HAP-1 (cell line): ENCODE measurements at regions not wholly inside any gene's neighbourhood (a gene's known extent, or its start where the extent isn't known, plus 50 kb on each side); places are given as distances from the start of the nearest gene placed in this dataset.

ENCODE experiments used
- DNase-seq, 2 experiments: peaks; one replicate each; pipeline ENCODE4 v3.0.0-alpha.2; 2016 to 2020; ENCODE audit warnings: low spot score in 2 of 2
- H3K27me3 ChIP-seq: fragments of 250-450 bp; sonication (Bioruptor Pico); 2 replicates; pipeline ENCODE4 v1.5.1; 2020; ENCODE audit warnings: low read depth, mild to moderate bottlenecking, moderate library complexity
- H3K36me3 ChIP-seq: fragments of 250-450 bp; sonication (Bioruptor Pico); replicated peaks from 2 replicates; pipeline ENCODE4 v1.5.1; 2020; ENCODE audit warnings: mild to moderate bottlenecking
- H3K4me1 ChIP-seq: fragments of 250-450 bp; sonication (Bioruptor Pico); 2 replicates; pipeline ENCODE4 v1.5.1; 2020; ENCODE audit warnings: mild to moderate bottlenecking
- H3K4me3 ChIP-seq: fragments of 250-450 bp; sonication (Bioruptor Pico); 2 replicates; pipeline ENCODE4 v1.5.1; 2020; ENCODE audit warnings: mild to moderate bottlenecking, moderate library complexity
- H3K9me3 ChIP-seq: fragments of 250-450 bp; sonication (Bioruptor Pico); 2 replicates; pipeline ENCODE4 v1.5.1; 2020; ENCODE audit warnings: mild to moderate bottlenecking, moderate library complexity
- in situ Hi-C: fragments of 300-500 bp; cut with MboI; formaldehyde crosslinking; loops from 3 replicates; pipeline ENCODE4 v1.14.3; 2020; ENCODE audit warnings: low sequenced_read_pairs, inconsistent platforms, mixed read lengths

- H3K9me3 ChIP-seq, result no peaks in the 10 kb centered on the region
- no peaks in the 10 kb centered on the region for H3K4me1 ChIP-seq
- no peaks in the 10 kb centered on the region; the same call in 1 of the 2 replicates for H3K27me3 ChIP-seq
- H3K36me3 ChIP-seq, result no peaks in the 10 kb centered on the region
- no peak for DNase-seq
- H3K4me3 ChIP-seq, result no peak overlapping the region
- in situ Hi-C loops, result no loop called here
Measured at GRCh38 chr10:121281576-121281975, 316.7 kb downstream of the FGFR2 start.

DNA sequence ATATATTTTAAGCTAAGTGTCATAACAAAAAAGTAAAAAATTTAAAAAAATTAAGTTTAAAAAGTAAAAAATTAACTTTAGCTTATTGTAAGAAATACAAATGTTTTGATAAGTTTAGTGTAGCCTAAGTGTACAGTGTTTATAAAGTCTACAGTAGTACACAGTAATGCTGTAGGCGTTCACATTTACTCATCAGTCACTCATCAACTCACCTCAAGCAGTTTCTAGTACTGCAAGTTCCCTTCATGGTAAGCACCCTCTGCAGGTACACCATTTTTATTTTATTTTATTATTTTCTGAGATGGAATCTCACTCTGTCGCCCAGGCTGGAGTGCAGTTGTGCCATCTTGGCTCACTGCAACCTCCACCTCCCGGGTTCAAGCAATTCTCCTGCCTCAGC lies 316.0 kb downstream of the FGFR2 start:
- no peaks in the 10 kb centered on the region for H3K36me3 ChIP-seq
- no peaks in the 10 kb centered on the region for H3K9me3 ChIP-seq
- no peak overlapping the region for H3K4me3 ChIP-seq
- no peaks in the 10 kb centered on the region for H3K4me1 ChIP-seq
- in situ Hi-C loops, result no loop called here
- no peak for DNase-seq
- H3K27me3 ChIP-seq, result no peaks in the 10 kb centered on the region

DNA sequence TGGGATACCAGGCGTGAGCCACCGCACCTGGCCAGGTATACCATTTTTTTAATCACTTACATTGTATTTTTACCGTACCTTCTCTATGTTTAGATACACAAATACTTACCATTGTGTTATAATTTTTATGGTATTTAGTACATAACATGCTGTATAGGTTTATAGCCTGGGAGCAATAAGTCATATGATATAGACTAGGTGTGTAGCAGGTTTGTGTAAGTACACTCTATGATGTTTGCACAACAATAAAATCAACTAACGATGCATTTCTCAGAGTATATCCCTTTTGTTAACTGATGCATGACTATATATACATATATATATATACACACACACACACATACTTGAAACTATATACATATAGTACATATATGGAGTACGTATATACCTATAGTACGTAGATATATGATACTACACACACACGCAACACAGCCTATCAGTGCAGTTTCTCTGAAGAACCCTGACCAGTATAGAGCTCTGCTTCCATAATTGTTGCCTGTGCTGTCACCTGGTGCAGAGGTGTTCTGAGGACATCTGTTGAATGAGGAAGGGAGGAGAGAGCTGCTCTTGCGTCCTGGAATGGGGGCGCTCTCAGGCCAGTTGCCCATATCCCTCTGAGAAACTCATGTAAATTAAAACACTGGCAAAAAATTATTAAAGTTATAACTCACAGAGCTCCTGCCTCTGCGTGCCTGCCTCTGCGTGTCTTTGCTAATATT lies 315.3 kb downstream of the FGFR2 start:
- Histone ChIP-seq H3K36me3 (no peaks in the 10 kb centered on the region), H3K9me3 (no peaks in the 10 kb centered on the region), H3K4me3 (no peak overlapping the region), H3K4me1 (no peaks in the 10 kb centered on the region; the same call in 1 of the 2 replicates), H3K27me3 (no peaks in the 10 kb centered on the region)
- DNase-seq, result no peak
- in situ Hi-C loops, result no loop called here

GRCh38 chr10:121284936-121285335 lies 313.3 kb downstream of the FGFR2 start:
- in situ Hi-C loops, result no loop called here
- no peak for DNase-seq

DNA sequence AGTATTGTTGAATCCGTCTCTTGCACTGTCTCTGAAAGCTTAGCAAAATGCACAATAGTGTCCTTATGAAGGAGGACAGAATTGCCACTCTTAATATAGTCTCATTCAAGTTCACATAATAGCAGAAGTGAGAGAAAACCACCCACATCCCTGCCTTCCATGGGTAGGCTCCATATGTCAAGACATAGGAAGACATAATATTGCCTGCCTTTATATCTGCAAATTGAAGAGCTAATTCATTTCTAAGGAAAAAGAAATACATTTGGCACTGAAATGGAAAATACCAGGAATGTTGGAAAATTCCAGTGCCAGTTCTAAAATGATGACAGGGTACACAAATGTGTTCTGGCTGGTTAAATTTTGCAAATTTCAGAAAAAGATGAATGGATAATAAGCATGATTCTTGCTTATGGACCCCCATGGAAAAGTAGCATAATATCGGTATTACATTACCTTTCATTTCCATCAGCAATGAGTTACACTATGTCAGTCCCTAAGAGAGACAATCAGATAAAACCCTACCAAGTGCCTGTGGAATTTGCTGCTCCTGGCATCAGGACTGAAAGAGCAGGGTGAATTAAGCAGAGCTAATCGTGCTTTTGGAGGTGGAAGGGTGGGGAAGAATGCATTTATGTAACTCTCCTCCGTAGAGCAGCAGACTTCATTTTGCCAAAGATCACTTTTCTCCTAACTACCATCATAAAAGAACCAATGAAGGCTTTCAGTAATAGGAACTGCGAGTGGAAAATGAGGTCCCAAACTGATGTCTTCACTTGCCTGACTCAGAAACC lies 312.6 kb downstream of the FGFR2 start:
- Histone ChIP-seq H3K4me1 (peaks cover 14% of the 10 kb centered on the region), H3K36me3 (no peaks in the 10 kb centered on the region), H3K4me3 (no peak overlapping the region), H3K27me3 (no peaks in the 10 kb centered on the region), H3K9me3 (no peaks in the 10 kb centered on the region)
- in situ Hi-C loops, result no loop called here
- no peak for DNase-seq

More at GRCh38 chr10:121284936-121285335, 313.3 kb downstream of the FGFR2 start:
- peaks cover 14% of the 10 kb centered on the region for H3K4me1 ChIP-seq
- H3K4me3 ChIP-seq, result no peak overlapping the region
- no peaks in the 10 kb centered on the region for H3K36me3 ChIP-seq
- H3K9me3 ChIP-seq, result no peaks in the 10 kb centered on the region
- H3K27me3 ChIP-seq, result no peaks in the 10 kb centered on the region

DNA sequence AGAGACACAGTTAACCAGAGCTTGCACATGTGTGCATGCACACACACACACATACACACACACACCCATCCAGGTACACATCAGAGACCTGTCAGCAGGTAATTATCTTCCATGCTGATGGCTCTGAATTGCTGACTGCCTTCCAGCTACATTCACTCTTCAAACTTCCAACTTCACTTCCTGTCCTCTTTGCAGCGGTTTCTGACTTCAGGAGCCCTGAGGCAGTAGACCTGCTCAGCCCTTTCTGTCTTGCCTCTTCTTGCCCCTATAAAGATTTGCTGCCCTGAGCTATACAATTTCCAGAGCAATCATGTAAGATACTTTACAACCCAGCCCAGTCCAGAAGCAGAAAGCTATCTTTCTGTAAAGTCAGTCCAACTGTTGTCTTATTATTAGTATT lies 310.2 kb downstream of the FGFR2 start:
- no peak for DNase-seq
- in situ Hi-C loops, result no loop called here

GRCh38 chr10:121288864-121289661 lies 309.2 kb downstream of the FGFR2 start:
- no peaks in the 10 kb centered on the region for H3K36me3 ChIP-seq
- H3K4me1 ChIP-seq, result peaks cover 14% of the 10 kb centered on the region
- peak; percentile 18 to 86 for DNase-seq
- no peaks in the 10 kb centered on the region for H3K9me3 ChIP-seq
- H3K27me3 ChIP-seq, result no peaks in the 10 kb centered on the region
- in situ Hi-C loops, result no loop called here
- no peak overlapping the region for H3K4me3 ChIP-seq

More for the DNA sequence above, 310.2 kb downstream of the FGFR2 start:
- Histone ChIP-seq H3K9me3 (no peaks in the 10 kb centered on the region), H3K36me3 (no peaks in the 10 kb centered on the region), H3K4me3 (no peak overlapping the region), H3K4me1 (peaks cover 14% of the 10 kb centered on the region), H3K27me3 (no peaks in the 10 kb centered on the region)

DNA sequence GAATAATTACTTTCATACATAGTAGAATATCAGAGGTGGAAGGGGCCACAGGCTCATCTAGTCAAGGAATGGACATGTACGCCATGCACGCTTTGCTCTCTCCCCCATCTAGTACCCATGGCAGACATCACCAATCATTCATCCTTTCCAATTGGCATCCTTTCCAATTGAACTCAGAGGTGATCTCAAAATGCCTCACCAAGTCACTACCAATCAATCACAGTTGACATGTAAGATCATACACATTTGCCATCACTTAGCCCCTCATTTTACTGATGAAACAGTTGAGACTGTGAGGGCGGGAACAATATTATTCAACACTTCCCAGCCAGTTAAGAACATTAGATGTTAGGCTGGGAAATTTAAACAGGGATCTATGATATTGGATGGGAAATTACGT lies 308.4 kb downstream of the FGFR2 start:
- Histone ChIP-seq H3K36me3 (no peaks in the 10 kb centered on the region), H3K27me3 (no peaks in the 10 kb centered on the region)

GRCh38 chr10:121290674-121291073 lies 307.6 kb downstream of the FGFR2 start:
- in situ Hi-C loops, result no loop called here
- DNase-seq, result no peak
- Histone ChIP-seq H3K36me3 (no peaks in the 10 kb centered on the region), H3K9me3 (no peaks in the 10 kb centered on the region), H3K27me3 (no peaks in the 10 kb centered on the region), H3K4me3 (no peak overlapping the region), H3K4me1 (peaks cover 14% of the 10 kb centered on the region)

More for the DNA sequence above, 308.4 kb downstream of the FGFR2 start:
- in situ Hi-C loops, result no loop called here
- Histone ChIP-seq H3K4me3 (no peak overlapping the region), H3K4me1 (peaks cover 14% of the 10 kb centered on the region), H3K9me3 (no peaks in the 10 kb centered on the region)
- DNase-seq, result no peak

DNA sequence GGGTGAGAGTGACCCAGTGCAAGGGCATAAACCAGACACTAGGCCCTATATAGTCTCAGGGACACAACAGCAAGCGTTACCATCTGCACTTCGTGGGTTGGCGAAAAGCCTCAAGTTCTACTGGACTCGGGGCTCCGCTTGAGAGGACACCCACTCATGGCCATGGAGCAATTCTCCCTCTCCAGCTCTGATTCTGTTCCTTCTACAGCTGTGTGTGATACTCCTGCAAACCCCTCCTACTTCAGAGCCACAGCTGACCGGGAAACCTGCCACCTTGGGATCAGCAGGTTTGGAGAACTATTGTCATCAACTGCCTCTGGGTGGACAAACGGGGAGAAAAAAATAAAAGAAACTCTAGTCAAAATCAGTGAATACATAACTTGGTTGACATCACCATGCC lies 306.9 kb downstream of the FGFR2 start:
- no peaks in the 10 kb centered on the region for H3K36me3 ChIP-seq
- in situ Hi-C loops, result no loop called here
- peaks cover 14% of the 10 kb centered on the region for H3K4me1 ChIP-seq
- H3K27me3 ChIP-seq, result no peaks in the 10 kb centered on the region
- no peak for DNase-seq
- no peaks in the 10 kb centered on the region for H3K9me3 ChIP-seq
- H3K4me3 ChIP-seq, result no peak overlapping the region

GRCh38 chr10:121291823-121292222 lies 306.4 kb downstream of the FGFR2 start:
- H3K27me3 ChIP-seq, result no peaks in the 10 kb centered on the region
- H3K9me3 ChIP-seq, result no peaks in the 10 kb centered on the region
- no peaks in the 10 kb centered on the region for H3K36me3 ChIP-seq
- H3K4me3 ChIP-seq, result no peak overlapping the region
- peaks cover 14% of the 10 kb centered on the region for H3K4me1 ChIP-seq
- in situ Hi-C loops, result no loop called here
- no peak for DNase-seq

DNA sequence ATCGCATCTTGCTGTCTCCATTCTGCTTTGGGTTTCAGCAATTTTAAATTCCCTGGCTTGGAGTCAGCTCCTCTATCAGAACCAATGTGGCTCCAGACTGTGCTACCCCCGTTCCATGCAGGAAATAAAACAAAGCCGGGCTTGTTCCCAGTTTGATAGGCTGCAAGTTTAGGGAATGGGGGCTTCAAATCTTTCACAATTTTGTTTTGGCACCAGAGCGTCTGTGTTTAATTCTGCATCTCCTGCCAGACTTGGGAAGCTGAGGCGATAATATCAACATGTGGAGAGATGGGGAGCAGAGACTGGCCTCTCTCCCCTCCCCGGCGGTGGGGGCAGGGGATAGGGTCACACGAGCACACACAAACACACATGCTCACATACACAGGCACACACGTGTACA lies 305.9 kb downstream of the FGFR2 start:
- in situ Hi-C loops, result no loop called here
- Histone ChIP-seq H3K9me3 (no peaks in the 10 kb centered on the region), H3K27me3 (no peaks in the 10 kb centered on the region), H3K4me3 (no peak overlapping the region), H3K4me1 (peaks cover 14% of the 10 kb centered on the region), H3K36me3 (no peaks in the 10 kb centered on the region)
- DNase-seq, result no peak

GRCh38 chr10:121293110-121293509 lies 305.1 kb downstream of the FGFR2 start:
- no peak for DNase-seq
- no peaks in the 10 kb centered on the region for H3K27me3 ChIP-seq
- peaks cover 14% of the 10 kb centered on the region for H3K4me1 ChIP-seq
- H3K36me3 ChIP-seq, result no peaks in the 10 kb centered on the region
- in situ Hi-C loops, result no loop called here
- H3K9me3 ChIP-seq, result no peaks in the 10 kb centered on the region
- no peak overlapping the region for H3K4me3 ChIP-seq

DNA sequence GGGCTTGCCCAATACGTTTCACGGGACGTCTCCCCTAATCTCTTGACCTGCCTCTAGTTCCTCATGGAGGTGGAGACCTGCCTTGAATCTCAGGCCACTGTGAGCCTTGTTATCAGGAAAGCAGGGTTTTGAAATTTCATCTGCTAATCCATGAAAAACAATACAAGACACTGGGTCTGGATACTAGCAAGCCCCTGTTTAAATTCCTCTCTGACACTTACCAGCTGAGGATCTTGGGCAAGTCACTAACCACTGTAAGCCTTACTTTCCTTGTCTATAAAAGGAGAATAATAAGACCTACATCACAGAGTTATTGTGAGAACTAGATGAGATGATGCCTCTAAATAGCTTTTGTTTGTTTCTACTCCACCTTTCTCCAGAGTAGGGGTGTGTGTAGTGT lies 303.6 kb downstream of the FGFR2 start:
- Histone ChIP-seq H3K4me1 (peaks cover 4% of the 10 kb centered on the region), H3K27me3 (no peaks in the 10 kb centered on the region), H3K36me3 (no peaks in the 10 kb centered on the region), H3K9me3 (no peaks in the 10 kb centered on the region), H3K4me3 (no peak overlapping the region)
- no peak for DNase-seq
- in situ Hi-C loops, result no loop called here
